HFFc6 (cell line): ENCODE measurements at regions not wholly inside any gene's neighbourhood (a gene's known extent, or its start where the extent isn't known, plus 50 kb on each side); places are given as distances from the start of the nearest gene placed in this dataset.
"Not testable (repeated sequence)": the region's sequence is repeated elsewhere in the genome, so short reads cannot be mapped to it uniquely, and the experiment has no call there.

Source experiments
- DNase-seq: peaks from one replicate; pipeline ENCODE4 v3.0.0-alpha.2; 2018
- H3K27ac Mint-ChIP-seq: 2 replicates; pipeline ENCODE4 v1.8.0; 2020; ENCODE audit warnings: mild to moderate bottlenecking, mixed read lengths
- H3K27me3 Mint-ChIP-seq: 2 replicates; pipeline ENCODE4 v1.8.0; 2021; ENCODE audit warnings: mild to moderate bottlenecking, moderate library complexity, mixed read lengths; ENCODE audit not compliant: insufficient read depth
- H3K36me3 Mint-ChIP-seq: 2 replicates; pipeline ENCODE4 v1.8.0; 2021; ENCODE audit warnings: low read depth, mixed read lengths
- H3K4me1 Mint-ChIP-seq: 2 replicates; pipeline ENCODE4 v1.8.0; 2020; ENCODE audit warnings: low read depth, mixed read lengths
- H3K4me3 Mint-ChIP-seq: 2 replicates; pipeline ENCODE4 v1.8.0; 2020; ENCODE audit warnings: mild to moderate bottlenecking, moderate library complexity, mixed read lengths
- H3K9me3 Mint-ChIP-seq: 2 replicates; pipeline ENCODE4 v1.8.0; 2020; ENCODE audit warnings: mild to moderate bottlenecking, mixed read lengths
- TF ChIP-seq, protein P1 (sequence below): fragments of 200-600 bp; sonication (generic); IDR thresholded peaks from 2 replicates; pipeline ENCODE4 v1.5.0; 2021; ENCODE audit warnings: antibody characterized with exemption, mild to moderate bottlenecking

GRCh38 chr13:59038824-59039223 is 1124.9 kb downstream of the DIAPH3 start:
- H3K27me3 Mint-ChIP-seq = no peaks in the 10 kb centered on the region
- no peak for DNase-seq
- no peaks in the 10 kb centered on the region for H3K36me3 Mint-ChIP-seq
- peaks cover 17% of the 10 kb centered on the region for H3K9me3 Mint-ChIP-seq
- TF ChIP-seq, protein P1, sequence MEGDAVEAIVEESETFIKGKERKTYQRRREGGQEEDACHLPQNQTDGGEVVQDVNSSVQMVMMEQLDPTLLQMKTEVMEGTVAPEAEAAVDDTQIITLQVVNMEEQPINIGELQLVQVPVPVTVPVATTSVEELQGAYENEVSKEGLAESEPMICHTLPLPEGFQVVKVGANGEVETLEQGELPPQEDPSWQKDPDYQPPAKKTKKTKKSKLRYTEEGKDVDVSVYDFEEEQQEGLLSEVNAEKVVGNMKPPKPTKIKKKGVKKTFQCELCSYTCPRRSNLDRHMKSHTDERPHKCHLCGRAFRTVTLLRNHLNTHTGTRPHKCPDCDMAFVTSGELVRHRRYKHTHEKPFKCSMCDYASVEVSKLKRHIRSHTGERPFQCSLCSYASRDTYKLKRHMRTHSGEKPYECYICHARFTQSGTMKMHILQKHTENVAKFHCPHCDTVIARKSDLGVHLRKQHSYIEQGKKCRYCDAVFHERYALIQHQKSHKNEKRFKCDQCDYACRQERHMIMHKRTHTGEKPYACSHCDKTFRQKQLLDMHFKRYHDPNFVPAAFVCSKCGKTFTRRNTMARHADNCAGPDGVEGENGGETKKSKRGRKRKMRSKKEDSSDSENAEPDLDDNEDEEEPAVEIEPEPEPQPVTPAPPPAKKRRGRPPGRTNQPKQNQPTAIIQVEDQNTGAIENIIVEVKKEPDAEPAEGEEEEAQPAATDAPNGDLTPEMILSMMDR = no peak
- no peak overlapping the region for H3K4me3 Mint-ChIP-seq
- no peaks in the 10 kb centered on the region for H3K4me1 Mint-ChIP-seq
- H3K27ac Mint-ChIP-seq = no peak overlapping the region

GRCh38 chr13:59043016-59043415 is 1120.7 kb downstream of the DIAPH3 start:
- H3K27ac Mint-ChIP-seq = no peak overlapping the region
- no peaks in the 10 kb centered on the region for H3K4me1 Mint-ChIP-seq
- TF ChIP-seq, protein P1 = no peak
- no peaks in the 10 kb centered on the region for H3K36me3 Mint-ChIP-seq
- no peak overlapping the region for H3K4me3 Mint-ChIP-seq
- no peaks in the 10 kb centered on the region for H3K27me3 Mint-ChIP-seq
- peaks cover 23% of the 10 kb centered on the region for H3K9me3 Mint-ChIP-seq
- no peak for DNase-seq

DNA sequence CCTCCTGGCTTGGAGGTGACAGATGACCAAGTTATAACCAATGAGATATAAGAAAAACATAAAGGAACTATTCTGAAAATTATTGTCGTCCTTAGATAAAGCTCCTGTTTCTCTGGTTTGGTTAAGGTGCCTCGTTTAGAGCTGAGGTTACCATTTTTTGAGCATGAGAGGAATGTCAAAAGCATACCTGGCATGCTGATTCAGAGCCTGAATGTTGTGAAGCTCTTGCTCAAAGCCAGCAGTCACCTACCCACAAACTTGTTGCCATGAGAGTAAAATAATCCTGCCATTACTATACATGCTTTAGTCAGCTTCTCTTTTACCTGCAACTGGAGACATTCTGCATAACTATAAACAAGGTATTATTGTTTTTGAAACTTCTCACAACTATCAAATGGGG is 1116.2 kb downstream of the DIAPH3 start:
- H3K9me3 Mint-ChIP-seq = peaks cover 23% of the 10 kb centered on the region
- H3K36me3 Mint-ChIP-seq = no peaks in the 10 kb centered on the region
- H3K4me1 Mint-ChIP-seq = no peaks in the 10 kb centered on the region
- no peak for DNase-seq
- H3K4me3 Mint-ChIP-seq = no peak overlapping the region
- no peaks in the 10 kb centered on the region for H3K27me3 Mint-ChIP-seq
- TF ChIP-seq, protein P1 = no peak
- no peak overlapping the region for H3K27ac Mint-ChIP-seq

- H3K27me3 Mint-ChIP-seq = no peaks in the 10 kb centered on the region; the same call in 1 of the 2 replicates
- TF ChIP-seq, protein P1 = no peak
- no peak overlapping the region for H3K27ac Mint-ChIP-seq
- DNase-seq = no peak
- H3K4me1 Mint-ChIP-seq = no peaks in the 10 kb centered on the region
- H3K4me3 Mint-ChIP-seq = no peak overlapping the region
- H3K36me3 Mint-ChIP-seq = no peaks in the 10 kb centered on the region
- H3K9me3 Mint-ChIP-seq = peaks cover 16% of the 10 kb centered on the region
Measured at GRCh38 chr13:59061621-59062020, 1102.1 kb downstream of the DIAPH3 start.

DNA sequence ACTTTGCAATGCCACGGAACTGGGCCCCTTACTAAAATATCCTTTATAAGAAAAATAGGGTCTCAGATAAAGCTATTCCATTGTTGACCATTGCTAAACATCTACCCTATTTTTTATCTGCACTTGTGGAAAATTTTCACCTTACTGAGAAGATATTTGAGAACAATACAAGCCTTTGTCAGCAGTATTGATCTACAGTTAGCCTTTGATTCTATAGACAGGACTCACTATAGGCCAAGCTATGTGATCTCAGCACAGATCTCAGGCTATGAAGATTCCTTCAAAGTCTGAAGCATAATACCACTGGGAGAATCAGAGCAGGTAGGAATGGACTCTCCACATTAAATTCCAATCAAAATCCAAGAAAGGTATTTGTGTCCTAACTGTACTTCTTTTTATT is 1099.7 kb downstream of the DIAPH3 start:
- H3K27me3 Mint-ChIP-seq = no peaks in the 10 kb centered on the region; the same call in 1 of the 2 replicates
- no peaks in the 10 kb centered on the region for H3K4me1 Mint-ChIP-seq
- H3K36me3 Mint-ChIP-seq = no peaks in the 10 kb centered on the region
- no peak overlapping the region for H3K4me3 Mint-ChIP-seq
- TF ChIP-seq, protein P1 = no peak
- DNase-seq = no peak
- no peak overlapping the region for H3K27ac Mint-ChIP-seq
- H3K9me3 Mint-ChIP-seq = peaks cover 10% of the 10 kb centered on the region

DNA sequence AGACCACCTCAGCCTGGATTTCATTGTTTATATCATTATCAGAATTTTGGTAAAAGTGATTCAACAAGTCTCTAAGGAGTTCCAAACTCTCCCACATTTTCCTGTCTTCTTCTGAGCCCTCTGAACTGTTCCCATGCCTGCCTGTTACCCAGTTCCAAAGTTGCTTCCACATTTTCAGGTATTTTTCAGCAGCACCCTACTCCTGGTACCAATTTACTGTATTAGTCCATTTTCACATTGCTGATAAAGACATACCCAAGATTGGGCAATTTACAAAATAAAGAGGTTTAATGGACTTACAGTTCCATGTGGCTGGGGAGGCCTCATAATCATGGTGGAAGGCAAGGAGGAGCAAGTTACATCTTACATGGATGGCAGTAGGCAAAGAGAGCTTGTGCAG is 1087.3 kb downstream of the DIAPH3 start:
- H3K27me3 Mint-ChIP-seq, H3K4me1 Mint-ChIP-seq, H3K27ac Mint-ChIP-seq, H3K36me3 Mint-ChIP-seq, H3K4me3 Mint-ChIP-seq, DNase-seq: not testable (repeated sequence)
- H3K9me3 Mint-ChIP-seq = peaks cover 52% of the 10 kb centered on the region
